ENCODE measurements at regions not wholly inside any gene's neighbourhood (a gene's known extent, or its start where the extent isn't known, plus 50 kb on each side); places are given as distances from the start of the nearest gene placed in this dataset.

- no peak for DNase-seq
These were observed 98.2 kb upstream of the SOX9 start for GRCh38 chr17:72022328-72023275.

GRCh38 chr17:72024457-72024856 is 96.4 kb upstream of the SOX9 start:
- no peak for DNase-seq

- no peak for DNase-seq
These were observed 95.7 kb upstream of the SOX9 start for GRCh38 chr17:72025113-72025512.

- DNase-seq = peak; percentile 62
These were observed 90.5 kb upstream of the SOX9 start for GRCh38 chr17:72030067-72030899.

- DNase-seq = no peak
These were observed 89.5 kb upstream of the SOX9 start for GRCh38 chr17:72031219-72031884.

GRCh38 chr17:72033334-72033733 is 87.5 kb upstream of the SOX9 start:
- DNase-seq = no peak

GRCh38 chr17:72034000-72034399 is 86.8 kb upstream of the SOX9 start:
- no peak for DNase-seq

- no peak for DNase-seq
These were observed 82.4 kb upstream of the SOX9 start for GRCh38 chr17:72038427-72038826.

GRCh38 chr17:72039490-72039889 is 81.3 kb upstream of the SOX9 start:
- no peak for DNase-seq

- no peak for DNase-seq
These were observed 74.6 kb upstream of the SOX9 start for GRCh38 chr17:72046178-72046577.

- DNase-seq = no peak
These were observed 73.9 kb upstream of the SOX9 start for GRCh38 chr17:72046643-72047612.

GRCh38 chr17:72049914-72050313 is 70.9 kb upstream of the SOX9 start:
- no peak for DNase-seq

GRCh38 chr17:72053036-72053435 is 67.8 kb upstream of the SOX9 start:
- DNase-seq = no peak

GRCh38 chr17:72053449-72053848 is 67.4 kb upstream of the SOX9 start:
- DNase-seq = no peak

GRCh38 chr17:72056155-72056554 is 64.7 kb upstream of the SOX9 start:
- no peak for DNase-seq

- no peak for DNase-seq
These were observed 64.0 kb upstream of the SOX9 start for GRCh38 chr17:72056727-72057290.

- DNase-seq = no peak
These were observed 60.7 kb upstream of the SOX9 start for GRCh38 chr17:72060084-72060483.

- DNase-seq = no peak
These were observed 57.6 kb upstream of the SOX9 start for GRCh38 chr17:72063262-72063661.

GRCh38 chr17:72063756-72064450 is 56.9 kb upstream of the SOX9 start:
- no peak for DNase-seq

- DNase-seq = no peak
These were observed 56.1 kb upstream of the SOX9 start for GRCh38 chr17:72064606-72065193.

- DNase-seq = no peak
These were observed 55.3 kb upstream of the SOX9 start for GRCh38 chr17:72065556-72065955.
